ENCODE measurements at regions not wholly inside any gene's neighbourhood (a gene's known extent, or its start where the extent isn't known, plus 50 kb on each side); places are given as distances from the start of the nearest gene placed in this dataset.

DNA sequence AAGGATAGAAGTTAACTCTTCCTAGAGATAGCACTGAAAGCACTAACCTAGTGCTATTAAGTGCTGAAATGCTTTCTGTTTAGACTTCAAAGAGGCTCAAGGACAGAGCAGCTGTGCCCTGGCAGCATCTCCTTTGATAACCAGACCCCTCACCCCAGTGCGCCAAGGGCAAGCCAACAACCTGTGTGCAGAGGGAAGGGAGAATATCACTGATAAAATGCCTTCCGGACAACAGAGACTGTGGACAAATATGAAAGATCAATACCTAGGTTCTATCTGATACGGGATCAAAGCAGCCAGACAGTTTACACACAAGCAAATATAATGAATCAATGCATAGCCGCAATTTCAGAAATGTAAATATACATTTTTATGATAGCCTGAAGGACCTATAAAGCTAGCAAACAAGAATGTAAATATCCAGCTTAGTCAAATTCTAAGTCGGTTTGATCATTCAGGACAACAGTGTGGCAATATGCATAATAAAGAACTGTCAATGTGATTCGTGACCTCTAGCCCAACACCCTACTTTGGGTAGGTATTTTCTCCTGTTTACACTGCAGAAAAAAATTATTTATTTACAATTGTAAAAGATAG, 91.8 kb upstream of the RFX8 start:
- TF ChIP-seq, protein P1, sequence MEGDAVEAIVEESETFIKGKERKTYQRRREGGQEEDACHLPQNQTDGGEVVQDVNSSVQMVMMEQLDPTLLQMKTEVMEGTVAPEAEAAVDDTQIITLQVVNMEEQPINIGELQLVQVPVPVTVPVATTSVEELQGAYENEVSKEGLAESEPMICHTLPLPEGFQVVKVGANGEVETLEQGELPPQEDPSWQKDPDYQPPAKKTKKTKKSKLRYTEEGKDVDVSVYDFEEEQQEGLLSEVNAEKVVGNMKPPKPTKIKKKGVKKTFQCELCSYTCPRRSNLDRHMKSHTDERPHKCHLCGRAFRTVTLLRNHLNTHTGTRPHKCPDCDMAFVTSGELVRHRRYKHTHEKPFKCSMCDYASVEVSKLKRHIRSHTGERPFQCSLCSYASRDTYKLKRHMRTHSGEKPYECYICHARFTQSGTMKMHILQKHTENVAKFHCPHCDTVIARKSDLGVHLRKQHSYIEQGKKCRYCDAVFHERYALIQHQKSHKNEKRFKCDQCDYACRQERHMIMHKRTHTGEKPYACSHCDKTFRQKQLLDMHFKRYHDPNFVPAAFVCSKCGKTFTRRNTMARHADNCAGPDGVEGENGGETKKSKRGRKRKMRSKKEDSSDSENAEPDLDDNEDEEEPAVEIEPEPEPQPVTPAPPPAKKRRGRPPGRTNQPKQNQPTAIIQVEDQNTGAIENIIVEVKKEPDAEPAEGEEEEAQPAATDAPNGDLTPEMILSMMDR (optimal IDR thresholded peaks at IDR 0.05 in 1 of 3, IDR thresholded peaks at IDR 0.05 in 1 of 3, conservative IDR thresholded peaks at IDR 0.05 in 1 of 3; ENCODE audit: extremely low read depth in 1 of 3, insufficient read depth in 2 of 3, low read length in 3 of 3), result no peak
- no peak for TF ChIP-seq EZH2 (IDR thresholded peaks at IDR 0.05; ENCODE audit: low read length)

Measured in keratinocyte (primary cell).